ENCODE measurements at regions not wholly inside any gene's neighbourhood (a gene's known extent, or its start where the extent isn't known, plus 50 kb on each side); places are given as distances from the start of the nearest gene placed in this dataset.

- ATAC-seq (ENCODE audit: insufficient number of reproducible peaks, low FRiP score, low read depth) (no peak), DNase-seq (ENCODE audit: low spot score) (no peak)
- H3K36me3 ChIP-seq: no peaks in the 10 kb centered on the region
- H3K27me3 ChIP-seq (replicated peaks; ENCODE audit: insufficient read depth): no peaks in the 10 kb centered on the region
- H3K4me1 ChIP-seq (ENCODE audit: control insufficient read depth in 1 of 2, low read depth in 2 of 2): no peaks in the 10 kb centered on the region
- no peak overlapping the region for H3K4me3 ChIP-seq
- no peak overlapping the region for H3K27ac ChIP-seq
- no peak for TF ChIP-seq CTCF (IDR thresholded peaks at IDR 0.05)
- H3K9me3 ChIP-seq: no peaks in the 10 kb centered on the region
Observed at GRCh38 chr11:45486461-45486860, 179.0 kb downstream of the CHST1 start.

- Histone ChIP-seq H3K27me3 (replicated peaks; ENCODE audit: insufficient read depth) (no peaks in the 10 kb centered on the region), H3K9me3 (no peaks in the 10 kb centered on the region), H3K4me3 (no peak overlapping the region), H3K4me1 (ENCODE audit: control insufficient read depth in 1 of 2, low read depth in 2 of 2) (no peaks in the 10 kb centered on the region), H3K27ac (no peak overlapping the region), H3K36me3 (no peaks in the 10 kb centered on the region)
- ATAC-seq (ENCODE audit: insufficient number of reproducible peaks, low FRiP score, low read depth): no peak
- DNase-seq (ENCODE audit: low spot score): no peak
- no peak for TF ChIP-seq CTCF (IDR thresholded peaks at IDR 0.05)
Observed at GRCh38 chr11:45485070-45485707, 180.2 kb downstream of the CHST1 start.

- no peak for ATAC-seq (ENCODE audit: insufficient number of reproducible peaks, low FRiP score, low read depth)
- no peak for DNase-seq (ENCODE audit: low spot score)
- no peaks in the 10 kb centered on the region for H3K27me3 ChIP-seq (replicated peaks; ENCODE audit: insufficient read depth)
- no peaks in the 10 kb centered on the region for H3K36me3 ChIP-seq
- no peak overlapping the region for H3K4me3 ChIP-seq
- H3K27ac ChIP-seq: no peak overlapping the region
- H3K9me3 ChIP-seq: no peaks in the 10 kb centered on the region
- H3K4me1 ChIP-seq (ENCODE audit: control insufficient read depth in 1 of 2, low read depth in 2 of 2): no peaks in the 10 kb centered on the region
- no peak for TF ChIP-seq CTCF (IDR thresholded peaks at IDR 0.05)
Observed at GRCh38 chr11:45484326-45484883, 181.0 kb downstream of the CHST1 start.

- H3K27ac ChIP-seq: no peak overlapping the region
- no peak for ATAC-seq (ENCODE audit: insufficient number of reproducible peaks, low FRiP score, low read depth)
- no peaks in the 10 kb centered on the region for H3K27me3 ChIP-seq (replicated peaks; ENCODE audit: insufficient read depth)
- H3K9me3 ChIP-seq: no peaks in the 10 kb centered on the region
- no peak overlapping the region for H3K4me3 ChIP-seq
- TF ChIP-seq CTCF (IDR thresholded peaks at IDR 0.05): no peak
- no peaks in the 10 kb centered on the region for H3K4me1 ChIP-seq (ENCODE audit: control insufficient read depth in 1 of 2, low read depth in 2 of 2)
- no peaks in the 10 kb centered on the region for H3K36me3 ChIP-seq
- DNase-seq (ENCODE audit: low spot score): no peak
Observed at GRCh38 chr11:45483416-45483815, 182.0 kb downstream of the CHST1 start.

GRCh38 chr11:45482331-45482730, 183.1 kb downstream of the CHST1 start:
- no peak for ATAC-seq (ENCODE audit: insufficient number of reproducible peaks, low FRiP score, low read depth)
- no peaks in the 10 kb centered on the region for H3K4me1 ChIP-seq (ENCODE audit: control insufficient read depth in 1 of 2, low read depth in 2 of 2)
- H3K27me3 ChIP-seq (replicated peaks; ENCODE audit: insufficient read depth): no peaks in the 10 kb centered on the region

More at GRCh38 chr11:45482331-45482730, 183.1 kb downstream of the CHST1 start:
- Histone ChIP-seq H3K27ac (no peak overlapping the region), H3K4me3 (no peak overlapping the region), H3K36me3 (no peaks in the 10 kb centered on the region), H3K9me3 (no peaks in the 10 kb centered on the region)
- no peak for DNase-seq (ENCODE audit: low spot score)
- TF ChIP-seq CTCF (IDR thresholded peaks at IDR 0.05): no peak
